ENCODE measurements at regions not wholly inside any gene's neighbourhood (a gene's known extent, or its start where the extent isn't known, plus 50 kb on each side); places are given as distances from the start of the nearest gene placed in this dataset.

GRCh38 chr6:43856005-43856765, 86.2 kb downstream of the VEGFA start:
- no peak for DNase-seq (ENCODE audit: low read depth in 3 of 3, low spot score in 1 of 3)

- DNase-seq (ENCODE audit: low read depth in 3 of 3, low spot score in 1 of 3), result no peak
Observed at GRCh38 chr6:43855247-43855646, 85.2 kb downstream of the VEGFA start.

GRCh38 chr6:43853066-43853650, 83.1 kb downstream of the VEGFA start:
- no peak for DNase-seq (ENCODE audit: low read depth in 3 of 3, low spot score in 1 of 3)

GRCh38 chr6:43852350-43852864, 82.4 kb downstream of the VEGFA start:
- DNase-seq (ENCODE audit: low read depth in 3 of 3, low spot score in 1 of 3), result no peak

- no peak for DNase-seq (ENCODE audit: low read depth in 3 of 3, low spot score in 1 of 3)
Observed at GRCh38 chr6:43851204-43851865, 81.3 kb downstream of the VEGFA start.

GRCh38 chr6:43850314-43851203, 80.5 kb downstream of the VEGFA start:
- no peak for DNase-seq (ENCODE audit: low read depth in 3 of 3, low spot score in 1 of 3)

GRCh38 chr6:43849844-43850243, 79.8 kb downstream of the VEGFA start:
- DNase-seq (ENCODE audit: low read depth in 3 of 3, low spot score in 1 of 3), result no peak

- DNase-seq (ENCODE audit: low read depth in 3 of 3, low spot score in 1 of 3), result no peak
Observed at GRCh38 chr6:43848671-43849391, 78.8 kb downstream of the VEGFA start.

GRCh38 chr6:43847741-43848630, 78.0 kb downstream of the VEGFA start:
- no peak for DNase-seq (ENCODE audit: low read depth in 3 of 3, low spot score in 1 of 3)

- no peak for DNase-seq (ENCODE audit: low read depth in 3 of 3, low spot score in 1 of 3)
Observed at GRCh38 chr6:43846556-43846955, 76.5 kb downstream of the VEGFA start.

GRCh38 chr6:43845646-43846045, 75.6 kb downstream of the VEGFA start:
- DNase-seq (ENCODE audit: low read depth in 3 of 3, low spot score in 1 of 3), result no peak

- DNase-seq (ENCODE audit: low read depth in 3 of 3, low spot score in 1 of 3), result no peak
Observed at GRCh38 chr6:43843669-43844171, 73.7 kb downstream of the VEGFA start.

GRCh38 chr6:43843097-43843645, 73.2 kb downstream of the VEGFA start:
- no peak for DNase-seq (ENCODE audit: low read depth in 3 of 3, low spot score in 1 of 3)

- no peak for DNase-seq (ENCODE audit: low read depth in 3 of 3, low spot score in 1 of 3)
Observed at GRCh38 chr6:43842231-43842794, 72.3 kb downstream of the VEGFA start.

GRCh38 chr6:43840490-43841218, 70.6 kb downstream of the VEGFA start:
- no peak for DNase-seq (ENCODE audit: low read depth in 3 of 3, low spot score in 1 of 3)

GRCh38 chr6:43838276-43839036, 68.4 kb downstream of the VEGFA start:
- DNase-seq (ENCODE audit: low read depth in 3 of 3, low spot score in 1 of 3), result no peak

GRCh38 chr6:43837507-43837906, 67.5 kb downstream of the VEGFA start:
- no peak for DNase-seq (ENCODE audit: low read depth in 3 of 3, low spot score in 1 of 3)

Data from stimulated activated CD4-positive, alpha-beta T cell treated with anti-CD3 and anti-CD28 coated beads, TNF-alpha, amount 100 ng/mL, for 1 hour (primary cell).